HepG2 (cell line): ENCODE measurements at regions not wholly inside any gene's neighbourhood (a gene's known extent, or its start where the extent isn't known, plus 50 kb on each side); places are given as distances from the start of the nearest gene placed in this dataset.

Experiments used
- CTCF ChIP-seq: sonication (generic); formaldehyde crosslinking; IDR thresholded peaks from 2 replicates; pipeline ENCODE4 v1.5.0; 2020; ENCODE audit warnings: mild to moderate bottlenecking, missing genetic modification reagents, moderate library complexity
- LCORL ChIP-seq, 2 experiments: fragments of 450-650 bp in 1 of 2; sonication (generic) in 1 of 2; formaldehyde crosslinking in 1 of 2; IDR thresholded peaks; 2 replicates each; pipeline versions ENCODE4 v1.5.0 to v1.6.1; 2017 to 2020; ENCODE audit warnings: antibody characterized with exemption in 1 of 2, missing genetic modification reagents in 1 of 2
- MEIS2 ChIP-seq: sonication (generic); formaldehyde crosslinking; IDR thresholded peaks from 2 replicates; pipeline ENCODE4 v1.9.0; 2021; ENCODE audit warnings: mild to moderate bottlenecking, missing genetic modification reagents
- PATZ1 ChIP-seq: sonication (generic); formaldehyde crosslinking; IDR thresholded peaks from 2 replicates; pipeline ENCODE4 v1.4.0; 2020; ENCODE audit warnings: missing genetic modification reagents
- RFXAP ChIP-seq: sonication (generic); formaldehyde crosslinking; IDR thresholded peaks from 2 replicates; pipeline ENCODE4 v1.4.0; 2020; ENCODE audit warnings: missing genetic modification reagents, borderline replicate concordance
- SETDB1 ChIP-seq: sonication (generic); formaldehyde crosslinking; IDR thresholded peaks from 2 replicates; pipeline ENCODE4 v1.5.1; 2020; ENCODE audit warnings: missing genetic modification reagents, mild to moderate bottlenecking, borderline replicate concordance
- TOPORS ChIP-seq: sonication (generic); formaldehyde crosslinking; IDR thresholded peaks from 2 replicates; pipeline ENCODE4 v1.8.0; 2023; ENCODE audit warnings: mild to moderate bottlenecking, missing genetic modification reagents
- ZKSCAN5 ChIP-seq: sonication (generic); formaldehyde crosslinking; IDR thresholded peaks from 2 replicates; pipeline ENCODE4 v1.5.1; 2020; ENCODE audit warnings: mild to moderate bottlenecking, missing genetic modification reagents
- ZNF256 ChIP-seq: sonication (generic); formaldehyde crosslinking; conservative IDR thresholded peaks from 2 replicates; pipeline ENCODE4 v1.4.0; 2020; ENCODE audit warnings: missing genetic modification reagents
- ZNF292 ChIP-seq: sonication (generic); formaldehyde crosslinking; IDR thresholded peaks from 2 replicates; pipeline ENCODE4 v1.8.1; 2022; ENCODE audit warnings: mild to moderate bottlenecking, low read depth, missing genetic modification reagents, borderline replicate concordance

- TF ChIP-seq PATZ1 (CRISPR knock-in tag) (no peak), CTCF (CRISPR knock-in tag) (no peak), ZNF292 (CRISPR knock-in tag) (no peak), LCORL (IDR thresholded peaks at IDR 0.05) (no peak), LCORL (CRISPR knock-in tag; IDR thresholded peaks at IDR 0.05) (no peak), RFXAP (CRISPR knock-in tag) (no peak), TOPORS (CRISPR knock-in tag) (no peak), SETDB1 (CRISPR knock-in tag) (no peak), ZNF256 (CRISPR knock-in tag) (no peak), ZKSCAN5 (CRISPR knock-in tag) (no peak), MEIS2 (CRISPR knock-in tag) (no peak)
Observed at GRCh38 chr4:154140869-154141268, 350.7 kb downstream of the DCHS2 start (continued).
